H1 (cell line): ENCODE measurements at regions not wholly inside any gene's neighbourhood (a gene's known extent, or its start where the extent isn't known, plus 50 kb on each side); places are given as distances from the start of the nearest gene placed in this dataset.

ENCODE experiments used
- CTCF ChIA-PET: fragments of 300-600 bp; sonication (Branson Sonifier 250); formaldehyde crosslinking; loops from one replicate; lab custom pipeline; 2021; ENCODE audit not compliant: partially characterized antibody; lab: Charles Lee
- POLR2A ChIA-PET: fragments of 300-600 bp; sonication (Branson Sonifier 250); formaldehyde crosslinking; loops from one replicate; lab custom pipeline; 2021; ENCODE audit warnings: inconsistent platforms; ENCODE audit not compliant: partially characterized antibody; lab: Charles Lee
- DNase-seq, 2 experiments: peaks; one replicate each; pipeline versions ENCODE4 v3.0.0 to v3.0.0-alpha.2; 2010 to 2022; ENCODE audit warnings: low spot score in 2 of 2, low read depth in 1 of 2, mixed read lengths in 1 of 2
- FAIRE-seq: peaks from 2 replicates; lab custom pipeline; 2011; peaks lifted over from hg19 to GRCh38; lab: Jason Lieb, UNC
- H2AFZ ChIP-seq: 2 replicates; pipeline ENCODE4 v1.8.1; 2012; ENCODE audit warnings: low read length, inconsistent platforms
- H2AK5ac ChIP-seq: 2 replicates; pipeline ENCODE4 v1.6.1; 2013; ENCODE audit warnings: low read depth, low read length
- H2BK120ac ChIP-seq: replicated peaks from 2 replicates; pipeline ENCODE3; 2013; ENCODE audit warnings: low read depth, low read length, inconsistent platforms
- H2BK12ac ChIP-seq: 2 replicates; pipeline ENCODE4 v1.6.1; 2013; ENCODE audit warnings: low read depth, low read length
- H2BK15ac ChIP-seq: 2 replicates; pipeline ENCODE4 v1.6.1; 2013; ENCODE audit warnings: low read length
- H2BK20ac ChIP-seq: 2 replicates; pipeline ENCODE4 v1.6.1; 2013; ENCODE audit warnings: low read length
- H2BK5ac ChIP-seq: 2 replicates; pipeline ENCODE4 v1.6.1; 2013; ENCODE audit warnings: low read depth, low read length
- H3K14ac ChIP-seq: 2 replicates; pipeline ENCODE4 v1.6.1; 2013; ENCODE audit warnings: inconsistent platforms; ENCODE audit not compliant: insufficient read length
- H3K18ac ChIP-seq: 2 replicates; pipeline ENCODE4 v1.6.1; 2013; ENCODE audit warnings: low read length; ENCODE audit errors: extremely low read depth
- H3K23ac ChIP-seq: 2 replicates; pipeline ENCODE4 v1.6.1; 2013; ENCODE audit warnings: inconsistent platforms; ENCODE audit not compliant: insufficient read length
- H3K23me2 ChIP-seq: 2 replicates; pipeline ENCODE4 v1.6.1; 2013; ENCODE audit warnings: low read depth, low read length
- H3K27ac ChIP-seq: 2 replicates; pipeline ENCODE4 v1.6.1; 2011; ENCODE audit warnings: low read depth, low read length, inconsistent platforms
- H3K27me3 ChIP-seq, 4 experiments: replicated peaks in 1 of 4; 1 replicate in 1 of 4; 2 replicates in 3 of 4; pipeline versions ENCODE4 v1.6.1 to v1.8.1; 2011 to 2013; ENCODE audit warnings: low read length in 3 of 4, mild to moderate bottlenecking in 3 of 4, inconsistent platforms in 2 of 4, mixed read lengths in 2 of 4, moderate library complexity in 1 of 4; ENCODE audit not compliant: control insufficient read depth in 3 of 4, insufficient read depth in 3 of 4; ENCODE audit errors: extremely low read depth in 1 of 4
- H3K36me3 ChIP-seq, 4 experiments: 2 replicates each; pipeline versions ENCODE4 v1.6.1 to v1.8.1; 2011 to 2013; ENCODE audit warnings: mild to moderate bottlenecking in 4 of 4, low read length in 3 of 4, moderate library complexity in 2 of 4, control low read depth in 1 of 4, inconsistent platforms in 1 of 4; ENCODE audit not compliant: insufficient read depth in 4 of 4, control insufficient read depth in 2 of 4
- H3K4ac ChIP-seq: replicated peaks from 2 replicates; pipeline ENCODE3; 2013; ENCODE audit warnings: low read length, low read depth, mixed read lengths, inconsistent platforms; ENCODE audit not compliant: insufficient read length
- H3K4me1 ChIP-seq, 4 experiments: replicated peaks in 1 of 4; 1 replicate in 1 of 4; 2 replicates in 3 of 4; pipeline versions ENCODE4 v1.6.1 to v1.8.1; 2011 to 2013; ENCODE audit warnings: low read length in 3 of 4, inconsistent platforms in 2 of 4, mixed read lengths in 1 of 4; ENCODE audit not compliant: insufficient read depth in 4 of 4, control insufficient read depth in 3 of 4
- H3K4me2 ChIP-seq, 2 experiments: 2 replicates each; pipeline versions ENCODE4 v1.6.1 to v1.8.1; 2011 to 2013; ENCODE audit warnings: low read depth in 2 of 2, low read length in 2 of 2, control low read depth in 1 of 2, inconsistent platforms in 1 of 2, mild to moderate bottlenecking in 1 of 2; ENCODE audit not compliant: insufficient read depth in 1 of 2
- H3K4me3 ChIP-seq, 4 experiments: fragments of 200-600, 300-600 bp in 1 of 4; sonication (generic), shearing (Covaris generic), sonication (Bioruptor Twin) in 1 of 4; 2 replicates each; pipeline versions ENCODE4 v1.5.1 to v1.8.1; 2011 to 2016; ENCODE audit warnings: low read length in 4 of 4, low read depth in 3 of 4, control low read depth in 2 of 4, inconsistent platforms in 2 of 4, mild to moderate bottlenecking in 2 of 4, mixed read lengths in 1 of 4, moderate library complexity in 1 of 4; ENCODE audit not compliant: insufficient read depth in 2 of 4; ENCODE audit errors: extremely low read depth in 1 of 4
- H3K56ac ChIP-seq: replicated peaks from 2 replicates; pipeline ENCODE3; 2013; ENCODE audit warnings: low read depth, mild to moderate bottlenecking, mixed read lengths, low read length, inconsistent platforms; ENCODE audit not compliant: insufficient read length
- H3K79me1 ChIP-seq: 2 replicates; pipeline ENCODE4 v1.6.1; 2013; ENCODE audit warnings: low read depth, low read length, control low read depth
- H3K79me2 ChIP-seq, 2 experiments: 2 replicates each; pipeline versions ENCODE4 v1.6.1 to v1.8.1; 2012 to 2013; ENCODE audit warnings: low read length in 2 of 2, mild to moderate bottlenecking in 2 of 2, inconsistent platforms in 1 of 2; ENCODE audit not compliant: insufficient read depth in 2 of 2, control insufficient read depth in 1 of 2
- H3K9ac ChIP-seq, 4 experiments: replicated peaks in 1 of 4; 1 replicate in 1 of 4; 2 replicates in 3 of 4; pipeline versions ENCODE4 v1.6.1 to v1.8.1; 2011 to 2013; ENCODE audit warnings: low read depth in 3 of 4, low read length in 3 of 4, control low read depth in 2 of 4, mild to moderate bottlenecking in 2 of 4, moderate library complexity in 2 of 4, inconsistent platforms in 1 of 4; ENCODE audit errors: extremely low read depth in 1 of 4
- H3K9me3 ChIP-seq, 2 experiments: 2 replicates each; pipeline versions ENCODE4 v1.6.1 to v1.8.1; 2012 to 2013; ENCODE audit warnings: mild to moderate bottlenecking in 2 of 2, moderate library complexity in 2 of 2, control low read depth in 1 of 2, inconsistent platforms in 1 of 2, low read depth in 1 of 2, low read length in 1 of 2, mixed read lengths in 1 of 2; ENCODE audit not compliant: insufficient read depth in 2 of 2
- H4K20me1 ChIP-seq, 2 experiments: replicated peaks in 1 of 2; 2 replicates each; pipeline versions ENCODE3 to v1.8.1; 2011 to 2013; ENCODE audit warnings: inconsistent platforms in 2 of 2, low read length in 2 of 2, mild to moderate bottlenecking in 1 of 2; ENCODE audit not compliant: insufficient read depth in 2 of 2, control insufficient read depth in 1 of 2
- H4K5ac ChIP-seq: 2 replicates; pipeline ENCODE4 v1.6.1; 2013; ENCODE audit warnings: low read length, low read depth, mixed read lengths, inconsistent platforms; ENCODE audit not compliant: insufficient read length
- H4K8ac ChIP-seq: 2 replicates; pipeline ENCODE4 v1.8.0; 2013; ENCODE audit warnings: mild to moderate bottlenecking, moderate library complexity, low read length, inconsistent platforms; ENCODE audit not compliant: insufficient read depth; ENCODE audit errors: extremely low read depth
- H4K91ac ChIP-seq: replicated peaks from 2 replicates; pipeline ENCODE3; 2013; ENCODE audit warnings: low read length, mixed read lengths, inconsistent platforms; ENCODE audit not compliant: insufficient read length
- CEBPB ChIP-seq: IDR thresholded peaks from 2 replicates; pipeline ENCODE4 v1.6.1; 2012; ENCODE audit warnings: low read depth, low read length
- GTF2F1 ChIP-seq: IDR thresholded peaks from 2 replicates; pipeline ENCODE4 v1.6.1; 2012; ENCODE audit warnings: low read depth, low read length, improper control_type of control experiment, borderline replicate concordance
- HDAC2 ChIP-seq, 2 experiments: fragments of 300-600 bp in 1 of 2; sonication (generic) in 1 of 2; IDR thresholded peaks; 2 replicates each; pipeline ENCODE4 v1.6.1; 2011 to 2012; ENCODE audit warnings: low read depth in 2 of 2, low read length in 2 of 2, mild to moderate bottlenecking in 2 of 2, moderate library complexity in 2 of 2, borderline replicate concordance in 1 of 2, inconsistent platforms in 1 of 2
- MAFK ChIP-seq: IDR thresholded peaks from 2 replicates; pipeline ENCODE4 v1.6.1; 2012; ENCODE audit warnings: low read depth, mild to moderate bottlenecking, improper control_type of control experiment, low read length
- NANOG ChIP-seq: IDR thresholded peaks from 2 replicates; pipeline ENCODE4 v1.6.1; 2011; ENCODE audit warnings: low read length, low read depth, mild to moderate bottlenecking, inconsistent platforms; ENCODE audit not compliant: insufficient read depth, poor library complexity, severe bottlenecking
- PHF8 ChIP-seq: fragments of 200-600 bp; sonication (generic); conservative IDR thresholded peaks from 2 replicates; pipeline ENCODE4 v1.7.1; 2012; ENCODE audit warnings: low read depth, mild to moderate bottlenecking, inconsistent platforms, low read length, moderate library complexity
- SIN3A ChIP-seq, 2 experiments: IDR thresholded peaks in 1 of 2; conservative IDR thresholded peaks in 1 of 2; 2 replicates each; pipeline ENCODE4 v1.6.1; 2011 to 2012; ENCODE audit warnings: low read length in 2 of 2, improper control_type of control experiment in 1 of 2, low read depth in 1 of 2, mild to moderate bottlenecking in 1 of 2
- SUZ12 ChIP-seq: fragments of 200-600 bp; sonication (generic); IDR thresholded peaks from 2 replicates; pipeline ENCODE4 v1.6.1; 2012; ENCODE audit warnings: mild to moderate bottlenecking, inconsistent platforms, low read length, moderate library complexity, mixed read lengths
- WGBS, 2 experiments: shearing (Covaris generic) in 1 of 2; methylation state at CpG; one replicate each; pipeline versions ENCODE4 v1.1.6 to v1.1.7; 2013 to 2015; ENCODE audit warnings: low lambda C conversion rate in 2 of 2, mixed read lengths in 2 of 2, inconsistent platforms in 1 of 2, low coverage in 1 of 2, missing lambda C conversion rate in 1 of 2; ENCODE audit not compliant: insufficient replicate concordance in 2 of 2, insufficient coverage in 1 of 2, insufficient read length in 1 of 2; ENCODE audit errors: extremely low coverage in 1 of 2, missing lambda C conversion rate in 1 of 2; 5-methylcytosine and 5-hydroxymethylcytosine counted together

DNA sequence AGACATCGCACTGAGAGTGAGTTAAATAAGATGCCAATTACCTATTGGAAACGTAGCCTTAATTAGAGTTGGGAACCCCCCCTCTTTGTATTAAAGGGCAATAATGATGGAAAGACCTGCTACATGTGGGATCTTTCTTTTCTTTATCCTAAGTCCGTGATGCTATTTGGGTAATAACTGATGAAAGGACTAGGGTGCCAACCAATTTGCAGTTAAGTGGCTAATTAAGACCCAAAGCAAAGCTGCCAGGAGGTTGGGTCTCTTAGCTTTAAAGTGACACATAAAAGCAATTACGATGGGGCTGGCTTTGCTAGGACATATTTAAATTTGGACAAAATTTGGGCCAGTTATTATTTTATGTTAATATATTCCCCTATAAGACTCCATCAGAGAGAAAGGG lies 728.8 kb downstream of the NR2F1-AS1 start (continued):
- TF ChIP-seq GTF2F1: no peak
- TF ChIP-seq, all 59 proteins: peak for 0

DNA sequence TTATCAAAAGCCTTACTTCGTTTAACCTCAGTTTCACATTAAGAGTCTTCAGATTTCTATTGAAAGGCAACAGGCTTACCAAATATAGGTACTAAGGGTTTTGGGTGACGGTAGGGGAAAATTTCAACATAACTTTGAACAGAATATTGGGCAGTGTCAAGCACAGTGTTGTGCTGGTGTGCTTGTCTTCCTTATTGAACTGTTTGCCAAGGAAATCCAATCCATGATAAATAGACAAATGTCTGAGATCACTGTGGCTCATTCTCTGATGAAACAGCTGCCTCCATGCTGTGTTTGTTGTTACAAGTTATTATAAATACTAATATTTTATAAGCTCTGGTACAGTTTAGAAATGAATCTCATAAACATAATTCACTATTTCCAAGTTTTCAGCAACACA lies 730.1 kb downstream of the NR2F1-AS1 start:
- Histone ChIP-seq H3K27ac (no peak overlapping the region), H2AK5ac (no peak overlapping the region), H3K9ac (no peak overlapping the region), H3K79me1 (no peaks in the 10 kb centered on the region), H4K5ac (no peak overlapping the region), H4K8ac (no peak overlapping the region), H3K9me3 (no peaks in the 10 kb centered on the region), H3K56ac (no peak overlapping the region), H2BK12ac (no peak overlapping the region), H4K20me1 (no peaks in the 10 kb centered on the region), H2BK15ac (no peak overlapping the region), H3K23me2 (no peaks in the 10 kb centered on the region), H2AFZ (no peak overlapping the region), H3K4me1 (no peaks in the 10 kb centered on the region), H3K4ac (no peak overlapping the region), H3K79me2 (no peaks in the 10 kb centered on the region), H2BK5ac (no peak overlapping the region), H3K14ac (no peak overlapping the region), H3K18ac (no peak overlapping the region), H3K4me3 (no peak overlapping the region), H2BK120ac (no peak overlapping the region), H3K4me2 (no peak overlapping the region), H3K36me3 (no peaks in the 10 kb centered on the region), H3K23ac (no peak overlapping the region), H4K91ac (no peak overlapping the region), H2BK20ac (no peak overlapping the region), H3K27me3 (no peaks in the 10 kb centered on the region)
- TF ChIP-seq HDAC2 (IDR thresholded peaks at IDR 0.05; ENCODE audit: borderline replicate concordance in 1 of 2, low read depth in 2 of 2, low read length in 2 of 2) (no peak), SUZ12 (no peak), SIN3A (conservative IDR thresholded peaks at IDR 0.05 in 1 of 2, IDR thresholded peaks at IDR 0.05 in 1 of 2; ENCODE audit: low read depth in 1 of 2, low read length in 2 of 2) (no peak), CEBPB (no peak), PHF8 (no peak), MAFK (no peak), NANOG (no peak)
- ChIA-PET POLR2A (no interaction called here), CTCF (no interaction called here)
- DNase-seq (no peak), FAIRE-seq (no peak)
- 79% methylated on average over 2 of the region's 2 CpGs; no CpG with 5 or more reads in 1 of the 2 experiments for WGBS, 2 experiments
